HUDEP-2 (cell line): ENCODE measurements at regions not wholly inside any gene's neighbourhood (a gene's known extent, or its start where the extent isn't known, plus 50 kb on each side); places are given as distances from the start of the nearest gene placed in this dataset.

Experiments
- DNase-seq, 76 experiments: peaks; one replicate each; lab custom pipeline; 2025; ENCODE audit not compliant: unreplicated experiment in 76 of 76; lab: John Stamatoyannopoulos, UW

DNA sequence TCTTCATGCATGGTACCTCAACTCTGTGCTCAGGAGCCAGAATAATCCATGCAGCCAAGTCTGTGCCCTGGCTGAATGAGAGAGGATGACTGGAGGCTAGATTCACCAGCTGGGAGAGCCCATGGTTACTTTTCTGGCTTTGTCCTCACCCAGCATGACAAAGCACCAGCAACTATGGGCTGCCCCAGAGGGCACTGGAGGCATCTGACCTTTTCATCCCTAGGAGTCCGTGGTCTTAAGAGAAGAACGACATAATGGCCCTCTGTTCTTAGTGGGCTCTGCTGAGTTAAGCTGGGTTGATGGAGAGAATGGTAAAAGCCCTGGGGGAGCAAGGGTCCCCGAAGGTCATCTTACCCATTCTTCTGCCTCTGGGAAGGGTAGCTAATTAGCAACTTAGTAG lies 54.6 kb upstream of the TNP1 start:
- DNase-seq, result no peak

DNA sequence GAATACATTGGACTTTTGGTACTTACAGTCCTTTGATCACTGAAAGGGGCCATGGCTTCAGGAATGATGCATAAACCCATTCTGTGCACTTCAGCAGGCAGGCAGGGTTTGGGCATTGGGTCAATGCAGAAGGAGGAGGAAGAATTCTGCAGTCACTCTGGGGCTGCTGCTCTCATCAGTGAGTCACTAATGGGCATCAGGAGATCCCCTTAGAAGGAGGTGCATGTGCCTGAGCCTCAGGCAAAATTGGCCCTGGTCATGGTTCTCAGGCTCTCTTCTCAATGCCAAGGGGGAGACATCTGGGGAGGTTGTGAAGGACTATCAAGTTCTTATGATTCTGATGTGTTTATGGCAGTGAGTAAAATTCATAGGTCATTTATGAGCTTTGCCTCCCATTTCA lies 52.0 kb upstream of the TNP1 start:
- no peak for DNase-seq

DNA sequence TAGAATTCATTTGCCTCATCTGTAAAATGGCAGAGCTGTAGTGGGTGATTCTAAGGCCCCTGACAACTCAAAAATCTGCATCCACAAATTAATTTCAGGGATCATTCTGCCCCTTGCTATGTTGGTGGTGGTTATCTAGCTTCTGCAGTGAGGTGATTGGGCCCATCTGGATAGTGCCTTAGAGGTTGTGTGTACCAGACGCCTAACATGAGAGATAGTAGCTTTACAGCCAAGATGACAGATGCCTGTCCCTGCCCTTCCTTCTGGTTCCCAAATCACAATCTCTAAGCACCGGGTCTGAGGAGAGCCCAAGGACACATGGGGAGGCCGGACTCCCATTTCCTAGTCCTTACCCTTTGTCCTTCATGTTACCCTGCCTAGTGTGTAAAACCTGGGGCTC lies 51.1 kb upstream of the TNP1 start:
- no peak for DNase-seq

DNA sequence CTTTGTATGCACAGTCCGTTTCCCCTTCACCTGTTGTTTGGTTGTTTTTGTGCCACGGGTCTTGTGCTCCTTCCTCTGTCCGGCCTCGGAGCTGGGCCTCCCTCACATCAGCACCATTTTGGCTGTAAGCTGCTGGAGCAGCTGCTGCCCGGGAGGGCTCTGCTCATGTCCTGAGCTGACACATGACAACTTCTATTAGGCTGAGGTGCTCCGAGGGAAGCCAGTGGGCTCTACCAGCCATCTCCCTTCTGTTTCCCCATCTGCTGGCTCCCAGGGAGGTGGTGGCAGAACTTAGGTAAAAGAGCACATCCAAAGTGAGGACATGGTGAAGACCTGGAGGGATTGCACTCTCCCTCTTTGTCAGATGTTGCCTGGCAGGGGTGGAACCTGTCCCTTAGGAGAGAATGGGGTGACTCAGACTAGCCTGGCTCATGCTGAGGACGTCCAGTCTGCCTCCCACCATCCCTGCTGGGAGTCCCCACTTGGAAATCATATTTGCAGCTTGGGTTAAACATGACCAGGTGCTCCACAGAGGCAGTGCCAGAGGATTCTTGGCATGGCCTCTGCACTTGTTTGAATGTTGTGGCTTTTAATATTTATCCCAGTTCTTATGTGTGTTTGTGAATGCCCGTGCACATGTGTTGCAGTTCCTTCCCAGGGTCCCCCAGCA lies 49.8 kb upstream of the TNP1 start:
- DNase-seq, result no peak
